ENCODE measurements at regions not wholly inside any gene's neighbourhood (a gene's known extent, or its start where the extent isn't known, plus 50 kb on each side); places are given as distances from the start of the nearest gene placed in this dataset.

DNA sequence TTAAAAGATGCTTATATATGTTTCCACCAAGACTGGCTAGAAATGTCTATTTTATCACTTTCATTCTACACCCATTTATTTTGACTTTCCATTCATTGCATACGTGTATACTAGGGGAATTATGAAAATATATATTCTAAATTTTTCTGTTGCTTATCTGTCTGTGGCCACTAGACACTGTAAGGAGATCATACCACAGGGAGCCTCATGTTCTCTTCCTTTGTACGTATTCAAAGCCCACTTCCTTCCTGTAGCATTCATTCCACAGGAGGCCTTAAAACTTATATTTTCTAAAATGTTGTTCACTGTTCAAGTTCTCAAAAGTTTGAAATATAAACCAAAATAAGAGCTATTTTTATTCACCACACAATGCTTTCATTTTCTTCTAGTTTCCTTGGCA lies 1848.9 kb upstream of the TENM3 start:
- TF ChIP-seq, protein P1, sequence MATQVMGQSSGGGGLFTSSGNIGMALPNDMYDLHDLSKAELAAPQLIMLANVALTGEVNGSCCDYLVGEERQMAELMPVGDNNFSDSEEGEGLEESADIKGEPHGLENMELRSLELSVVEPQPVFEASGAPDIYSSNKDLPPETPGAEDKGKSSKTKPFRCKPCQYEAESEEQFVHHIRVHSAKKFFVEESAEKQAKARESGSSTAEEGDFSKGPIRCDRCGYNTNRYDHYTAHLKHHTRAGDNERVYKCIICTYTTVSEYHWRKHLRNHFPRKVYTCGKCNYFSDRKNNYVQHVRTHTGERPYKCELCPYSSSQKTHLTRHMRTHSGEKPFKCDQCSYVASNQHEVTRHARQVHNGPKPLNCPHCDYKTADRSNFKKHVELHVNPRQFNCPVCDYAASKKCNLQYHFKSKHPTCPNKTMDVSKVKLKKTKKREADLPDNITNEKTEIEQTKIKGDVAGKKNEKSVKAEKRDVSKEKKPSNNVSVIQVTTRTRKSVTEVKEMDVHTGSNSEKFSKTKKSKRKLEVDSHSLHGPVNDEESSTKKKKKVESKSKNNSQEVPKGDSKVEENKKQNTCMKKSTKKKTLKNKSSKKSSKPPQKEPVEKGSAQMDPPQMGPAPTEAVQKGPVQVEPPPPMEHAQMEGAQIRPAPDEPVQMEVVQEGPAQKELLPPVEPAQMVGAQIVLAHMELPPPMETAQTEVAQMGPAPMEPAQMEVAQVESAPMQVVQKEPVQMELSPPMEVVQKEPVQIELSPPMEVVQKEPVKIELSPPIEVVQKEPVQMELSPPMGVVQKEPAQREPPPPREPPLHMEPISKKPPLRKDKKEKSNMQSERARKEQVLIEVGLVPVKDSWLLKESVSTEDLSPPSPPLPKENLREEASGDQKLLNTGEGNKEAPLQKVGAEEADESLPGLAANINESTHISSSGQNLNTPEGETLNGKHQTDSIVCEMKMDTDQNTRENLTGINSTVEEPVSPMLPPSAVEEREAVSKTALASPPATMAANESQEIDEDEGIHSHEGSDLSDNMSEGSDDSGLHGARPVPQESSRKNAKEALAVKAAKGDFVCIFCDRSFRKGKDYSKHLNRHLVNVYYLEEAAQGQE (IDR thresholded peaks at IDR 0.05; ENCODE audit: insufficient replicate concordance, low read depth), result no peak
- TF ChIP-seq, protein P2, sequence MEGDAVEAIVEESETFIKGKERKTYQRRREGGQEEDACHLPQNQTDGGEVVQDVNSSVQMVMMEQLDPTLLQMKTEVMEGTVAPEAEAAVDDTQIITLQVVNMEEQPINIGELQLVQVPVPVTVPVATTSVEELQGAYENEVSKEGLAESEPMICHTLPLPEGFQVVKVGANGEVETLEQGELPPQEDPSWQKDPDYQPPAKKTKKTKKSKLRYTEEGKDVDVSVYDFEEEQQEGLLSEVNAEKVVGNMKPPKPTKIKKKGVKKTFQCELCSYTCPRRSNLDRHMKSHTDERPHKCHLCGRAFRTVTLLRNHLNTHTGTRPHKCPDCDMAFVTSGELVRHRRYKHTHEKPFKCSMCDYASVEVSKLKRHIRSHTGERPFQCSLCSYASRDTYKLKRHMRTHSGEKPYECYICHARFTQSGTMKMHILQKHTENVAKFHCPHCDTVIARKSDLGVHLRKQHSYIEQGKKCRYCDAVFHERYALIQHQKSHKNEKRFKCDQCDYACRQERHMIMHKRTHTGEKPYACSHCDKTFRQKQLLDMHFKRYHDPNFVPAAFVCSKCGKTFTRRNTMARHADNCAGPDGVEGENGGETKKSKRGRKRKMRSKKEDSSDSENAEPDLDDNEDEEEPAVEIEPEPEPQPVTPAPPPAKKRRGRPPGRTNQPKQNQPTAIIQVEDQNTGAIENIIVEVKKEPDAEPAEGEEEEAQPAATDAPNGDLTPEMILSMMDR (IDR thresholded peaks at IDR 0.05; ENCODE audit: insufficient read depth, low read length), result no peak
- TF ChIP-seq POLR2AphosphoS5 (IDR thresholded peaks at IDR 0.05; ENCODE audit: low read depth), result no peak
- no peak for TF ChIP-seq GABPA (IDR thresholded peaks at IDR 0.05; ENCODE audit: low read depth)
- no peak for TF ChIP-seq SPI1 (IDR thresholded peaks at IDR 0.05; ENCODE audit: borderline replicate concordance, low read depth)

Measured in HL-60 (cell line).